ENCODE measurements at regions not wholly inside any gene's neighbourhood (a gene's known extent, or its start where the extent isn't known, plus 50 kb on each side); places are given as distances from the start of the nearest gene placed in this dataset.

- no peaks in the 10 kb centered on the region for H3K23me2 ChIP-seq (ENCODE audit: insufficient read length, low read depth, low read length, poor library complexity, severe bottlenecking)
- H2AK5ac ChIP-seq (ENCODE audit: insufficient read length, low read length) = no peak overlapping the region
- H3K27me3 Mint-ChIP-seq (ENCODE audit: low read depth) = peaks cover 6% of the 10 kb centered on the region
- no peak overlapping the region for H3K18ac ChIP-seq (ENCODE audit: insufficient read length, low read depth, low read length)
- H3K4ac ChIP-seq (ENCODE audit: low read depth, low read length) = no peak overlapping the region
- H2BK20ac ChIP-seq (ENCODE audit: low read depth, low read length, poor library complexity, severe bottlenecking) = no peak overlapping the region
- no peak overlapping the region for H4K91ac ChIP-seq (ENCODE audit: insufficient read length, low read depth, low read length)
- no peak overlapping the region for H2BK120ac ChIP-seq (ENCODE audit: low read depth, low read length, poor library complexity, severe bottlenecking)
- no peak overlapping the region for H3K27ac ChIP-seq (ENCODE audit: insufficient read length, low read depth, low read length)
- H3K27me3 ChIP-seq (ENCODE audit: insufficient read depth, low read length) = no peaks in the 10 kb centered on the region
- H3K4me1 Mint-ChIP-seq = peaks cover 2 to 8% of the 10 kb centered on the region in 2 experiments; a peak in 2 of 4 replicates
- no peak for TF ChIP-seq CTCF (conservative IDR thresholded peaks at IDR 0.05)
- H3K56ac ChIP-seq (ENCODE audit: insufficient read length, low read depth, low read length) = no peak overlapping the region
- no CpG with 5 or more reads among the region's 3 CpGs for WGBS (ENCODE audit: extremely low coverage, insufficient read length, low lambda C conversion rate)
- no peaks in the 10 kb centered on the region for H3K9me3 ChIP-seq (ENCODE audit: control insufficient read depth, low read depth, low read length)
- no peak overlapping the region for H2BK15ac ChIP-seq (ENCODE audit: low read depth, low read length)
- DNase-seq = no peak
- no peaks in the 10 kb centered on the region for H3K36me3 Mint-ChIP-seq (ENCODE audit: insufficient read depth in 1 of 3, low read depth in 3 of 3)
- H3K4me1 ChIP-seq (ENCODE audit: insufficient read depth, low read length) = no peaks in the 10 kb centered on the region
- H4K5ac ChIP-seq (ENCODE audit: insufficient read length, low read depth, low read length) = no peak overlapping the region
- H3K4me3 Mint-ChIP-seq = no peak overlapping the region
- no peaks in the 10 kb centered on the region for H3K79me1 ChIP-seq (ENCODE audit: insufficient read depth, low read depth, low read length, poor library complexity, severe bottlenecking)
- no peaks in the 10 kb centered on the region for H4K20me1 ChIP-seq (ENCODE audit: control insufficient read depth, insufficient read depth, insufficient read length)
- no peak overlapping the region for H3K4me2 ChIP-seq (ENCODE audit: insufficient read depth, insufficient read length, low read length)
- H3K79me2 ChIP-seq (ENCODE audit: insufficient read depth, low read length) = no peaks in the 10 kb centered on the region
- no peak overlapping the region for H2BK5ac ChIP-seq (ENCODE audit: insufficient read length, low read length)
- H3K9ac ChIP-seq (ENCODE audit: extremely low read depth, insufficient read length, low read length) = no peak overlapping the region
- no peak overlapping the region for H4K8ac ChIP-seq (replicated peaks; ENCODE audit: insufficient read length, low read depth, low read length)
- no peak overlapping the region for H3K14ac ChIP-seq (ENCODE audit: insufficient read depth, low read length)
- H3K27ac Mint-ChIP-seq = no peak overlapping the region
- no peak overlapping the region for H2AFZ ChIP-seq (ENCODE audit: low read length)
- H3T11ph ChIP-seq (ENCODE audit: low read length) = no peak overlapping the region
- no peaks in the 10 kb centered on the region for H3K9me3 Mint-ChIP-seq
- no peak overlapping the region for H2BK12ac ChIP-seq (ENCODE audit: insufficient read length, low read depth, low read length)
- H3K23ac ChIP-seq (ENCODE audit: insufficient read length, low read depth, low read length) = no peak overlapping the region
These were observed 79.4 kb upstream of the MRPS22 start for GRCh38 chr3:139264375-139264774.
